Body of pancreas (tissue), 4 donors: ENCODE measurements at regions not wholly inside any gene's neighbourhood (a gene's known extent, or its start where the extent isn't known, plus 50 kb on each side); places are given as distances from the start of the nearest gene placed in this dataset.

Source experiments
- ATAC-seq: fragments of 150-250 bp; one replicate; pipeline ENCODE4 v1.9.1; 2016
- DNase-seq, 4 donors: peaks; one replicate each; pipeline ENCODE4 v3.0.0-alpha.2; 2019
- H3K27ac ChIP-seq, 4 donors: fragments of 200-600 bp; sonication (generic); 1 replicate in 3 of 4; 2 replicates in 1 of 4; pipeline versions ENCODE4 v1.5.1 to v1.6.1; 2016 to 2019; ENCODE audit warnings: mild to moderate bottlenecking in 1 of 4, mixed read lengths in 1 of 4, moderate library complexity in 1 of 4
- H3K27me3 ChIP-seq, 2 donors: fragments of 200-600 bp; sonication (generic); one replicate each; pipeline ENCODE4 v1.6.0; 2016; ENCODE audit warnings: mild to moderate bottlenecking in 1 of 2
- H3K36me3 ChIP-seq, 2 donors: fragments of 200-600 bp; sonication (generic); replicated peaks in 1 of 2; 2 replicates each; pipeline ENCODE4 v1.5.1; 2016; ENCODE audit warnings: low read depth in 2 of 2; ENCODE audit not compliant: insufficient read depth in 1 of 2
- H3K4me1 ChIP-seq: fragments of 200-600 bp; sonication (generic); one replicate; pipeline ENCODE4 v1.6.0; 2016
- H3K4me3 ChIP-seq, 2 donors: fragments of 200-600 bp; sonication (generic); 1 replicate in 1 of 2; 2 replicates in 1 of 2; pipeline ENCODE4 v1.5.1; 2016 to 2019
- H3K9me3 ChIP-seq, 3 donors: fragments of 200-600 bp; sonication (generic); 1 replicate in 2 of 3; 2 replicates in 1 of 3; pipeline ENCODE4 v1.5.1; 2016
- CTCF ChIP-seq, 7 experiments: fragments of 450-650 bp in 4 of 7; fragments of 200-600 bp in 3 of 7; sonication (generic) in 3 of 7; IDR thresholded peaks; one replicate each; pipeline ENCODE4 v1.5.1; 2016 to 2019; ENCODE audit warnings: antibody characterized with exemption in 7 of 7
- POLR2A ChIP-seq, 3 donors: fragments of 450-650 bp; IDR thresholded peaks; one replicate each; pipeline ENCODE4 v1.6.1; 2016; ENCODE audit warnings: antibody characterized with exemption in 3 of 3, mild to moderate bottlenecking in 2 of 3
- WGBS, 2 donors: methylation state at CpG; one replicate each; pipeline ENCODE4 v1.1.5; 2017; 5-methylcytosine and 5-hydroxymethylcytosine counted together
- intact Hi-C: fragments of 100-400 bp; cut with DNase I; formaldehyde crosslinking; loops from one replicate; pipeline ENCODE4 v1.15.1; 2023

- WGBS, 2 donors, result 11 to 15% methylated on average over 7 of the region's 7 CpGs
Observed at GRCh38 chrX:10028283-10029104, 61.3 kb downstream of the CLDN34 start.

GRCh38 chrX:10030570-10030969 lies 63.4 kb downstream of the CLDN34 start:
- WGBS, 2 donors, result 34 to 59% methylated on average over 3 of the region's 3 CpGs
- TF ChIP-seq CTCF (IDR thresholded peaks at IDR 0.05), result no peak
- no peak for TF ChIP-seq POLR2A (IDR thresholded peaks at IDR 0.05)
- Histone ChIP-seq H3K36me3 (no peaks in the 10 kb centered on the region), H3K27me3 (no peaks in the 10 kb centered on the region), H3K4me1 (peaks cover 16% of the 10 kb centered on the region), H3K27ac (no peak overlapping the region), H3K9me3 (no peaks in the 10 kb centered on the region), H3K4me3 (no peak overlapping the region)
- intact Hi-C loops, result no loop called here
- ATAC-seq (peak; percentile 72), DNase-seq (no peak)

More at GRCh38 chrX:10028283-10029104, 61.3 kb downstream of the CLDN34 start:
- Histone ChIP-seq H3K4me1 (peaks cover 16% of the 10 kb centered on the region), H3K27ac (peak overlapping the region in 3 of 4 donors; percentile 1 to 47 (median 17)), H3K4me3 (no peak overlapping the region), H3K9me3 (no peaks in the 10 kb centered on the region), H3K36me3 (no peaks in the 10 kb centered on the region), H3K27me3 (no peaks in the 10 kb centered on the region)
- ATAC-seq (peak; percentile 48), DNase-seq (peak in 1 of 4 donors; percentile 31)
- intact Hi-C loops, result no loop called here
- TF ChIP-seq POLR2A (IDR thresholded peaks at IDR 0.05), result no peak

GRCh38 chrX:10031746-10032145 lies 64.6 kb downstream of the CLDN34 start:
- Histone ChIP-seq H3K27ac (no peak overlapping the region), H3K4me3 (no peak overlapping the region), H3K4me1 (peaks cover 16% of the 10 kb centered on the region), H3K36me3 (no peaks in the 10 kb centered on the region), H3K27me3 (no peaks in the 10 kb centered on the region), H3K9me3 (no peaks in the 10 kb centered on the region)
- ATAC-seq (no peak), DNase-seq (no peak)
- intact Hi-C loops, result no loop called here
- no peak for TF ChIP-seq POLR2A (IDR thresholded peaks at IDR 0.05)
- no peak for TF ChIP-seq CTCF (IDR thresholded peaks at IDR 0.05)
- WGBS, 2 donors, result 89 to 100% methylated on average over 1 to 3 of the region's 9 CpGs

- DNase-seq, result no peak
- Histone ChIP-seq H3K4me3 (no peak overlapping the region), H3K27me3 (no peaks in the 10 kb centered on the region), H3K4me1 (peaks cover 16% of the 10 kb centered on the region), H3K9me3 (no peaks in the 10 kb centered on the region), H3K27ac (no peak overlapping the region), H3K36me3 (no peaks in the 10 kb centered on the region)
- intact Hi-C loops, result no loop called here
- WGBS, 2 donors, result 100% methylated on average over 1 of the region's 4 CpGs; no CpG with 5 or more reads in 1 of the 2 donors
- TF ChIP-seq CTCF (IDR thresholded peaks at IDR 0.05) (no peak), POLR2A (IDR thresholded peaks at IDR 0.05) (no peak)
- no peak for ATAC-seq
Observed at GRCh38 chrX:10032147-10032546, 65.0 kb downstream of the CLDN34 start.

GRCh38 chrX:10033375-10034007 lies 66.3 kb downstream of the CLDN34 start:
- H3K4me3 ChIP-seq, result no peak overlapping the region
- TF ChIP-seq POLR2A (IDR thresholded peaks at IDR 0.05), result no peak
- no peak for TF ChIP-seq CTCF (IDR thresholded peaks at IDR 0.05)
- no peak for DNase-seq
- intact Hi-C loops, result no loop called here
- no peaks in the 10 kb centered on the region for H3K27me3 ChIP-seq
- WGBS, 2 donors, result 32 to 44% methylated on average over 7 of the region's 7 CpGs
- ATAC-seq, result no peak
- H3K4me1 ChIP-seq, result peaks cover 8% of the 10 kb centered on the region
- H3K27ac ChIP-seq, result peak overlapping the region in 1 of 4 donors; percentile 21
- no peaks in the 10 kb centered on the region for H3K36me3 ChIP-seq
- no peaks in the 10 kb centered on the region for H3K9me3 ChIP-seq
